ENCODE measurements at regions not wholly inside any gene's neighbourhood (a gene's known extent, or its start where the extent isn't known, plus 50 kb on each side); places are given as distances from the start of the nearest gene placed in this dataset.

DNA sequence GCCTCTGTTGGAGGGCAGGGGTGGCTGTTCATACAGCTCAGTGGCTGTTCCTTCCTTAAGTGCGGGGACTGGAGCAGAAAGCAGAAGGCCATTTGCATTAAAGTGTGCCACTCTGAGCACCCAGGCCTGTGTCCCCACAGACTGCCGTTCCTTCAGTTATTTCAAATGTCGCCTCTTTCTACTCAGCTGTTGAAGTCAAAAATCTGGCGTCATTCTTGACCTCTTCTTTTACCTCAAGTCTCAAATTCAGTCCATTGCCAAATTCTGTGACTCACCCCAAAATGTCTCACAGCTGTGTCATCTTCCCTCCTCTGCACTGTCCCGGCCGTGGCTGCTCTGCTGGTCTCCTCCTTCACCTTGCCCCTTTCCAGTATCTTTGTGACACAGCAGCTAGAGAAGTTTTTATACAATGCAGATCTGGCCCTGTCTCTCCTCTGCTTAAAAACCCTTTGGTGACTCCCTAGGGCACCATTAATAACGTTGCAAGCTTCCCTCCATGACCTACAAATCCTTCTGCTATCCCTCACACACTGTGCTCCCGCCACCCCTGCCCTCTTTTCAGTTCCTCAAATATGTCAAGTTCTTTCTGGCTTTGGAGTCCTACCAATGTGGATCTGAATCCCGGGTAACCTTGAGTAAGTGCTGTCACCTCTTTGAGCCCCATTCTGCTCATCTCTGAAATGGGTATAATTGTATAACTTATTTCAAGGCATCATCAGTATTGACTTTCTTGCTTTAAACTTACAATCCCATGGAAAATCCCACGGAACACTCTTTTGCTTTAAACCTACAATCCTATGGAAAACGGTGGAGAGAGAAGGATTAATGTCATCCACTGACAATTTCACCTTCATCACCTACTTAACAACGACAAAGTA lies 98.3 kb upstream of the BOD1 start (continued):
- TF ChIP-seq, protein P1, sequence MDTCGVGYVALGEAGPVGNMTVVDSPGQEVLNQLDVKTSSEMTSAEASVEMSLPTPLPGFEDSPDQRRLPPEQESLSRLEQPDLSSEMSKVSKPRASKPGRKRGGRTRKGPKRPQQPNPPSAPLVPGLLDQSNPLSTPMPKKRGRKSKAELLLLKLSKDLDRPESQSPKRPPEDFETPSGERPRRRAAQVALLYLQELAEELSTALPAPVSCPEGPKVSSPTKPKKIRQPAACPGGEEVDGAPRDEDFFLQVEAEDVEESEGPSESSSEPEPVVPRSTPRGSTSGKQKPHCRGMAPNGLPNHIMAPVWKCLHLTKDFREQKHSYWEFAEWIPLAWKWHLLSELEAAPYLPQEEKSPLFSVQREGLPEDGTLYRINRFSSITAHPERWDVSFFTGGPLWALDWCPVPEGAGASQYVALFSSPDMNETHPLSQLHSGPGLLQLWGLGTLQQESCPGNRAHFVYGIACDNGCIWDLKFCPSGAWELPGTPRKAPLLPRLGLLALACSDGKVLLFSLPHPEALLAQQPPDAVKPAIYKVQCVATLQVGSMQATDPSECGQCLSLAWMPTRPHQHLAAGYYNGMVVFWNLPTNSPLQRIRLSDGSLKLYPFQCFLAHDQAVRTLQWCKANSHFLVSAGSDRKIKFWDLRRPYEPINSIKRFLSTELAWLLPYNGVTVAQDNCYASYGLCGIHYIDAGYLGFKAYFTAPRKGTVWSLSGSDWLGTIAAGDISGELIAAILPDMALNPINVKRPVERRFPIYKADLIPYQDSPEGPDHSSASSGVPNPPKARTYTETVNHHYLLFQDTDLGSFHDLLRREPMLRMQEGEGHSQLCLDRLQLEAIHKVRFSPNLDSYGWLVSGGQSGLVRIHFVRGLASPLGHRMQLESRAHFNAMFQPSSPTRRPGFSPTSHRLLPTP (IDR thresholded peaks at IDR 0.05; ENCODE audit: borderline replicate concordance, extremely low read depth, insufficient read length), result no peak
- TF ChIP-seq MEF2A (IDR thresholded peaks at IDR 0.05; ENCODE audit: control insufficient read depth, low read depth, low read length) (no peak), SRF (CRISPR knock-in tag; IDR thresholded peaks at IDR 0.05) (no peak), CREB1 (IDR thresholded peaks at IDR 0.05) (no peak), CREB1 (CRISPR knock-in tag; IDR thresholded peaks at IDR 0.05) (peak; percentile 13; the same call in 1 of the 2 replicates), ZNF316 (IDR thresholded peaks at IDR 0.05) (0 out of 2 replicates have a peak, but pooled peaks have one; percentile 27), ADNP (tag; IDR thresholded peaks at IDR 0.05) (peak; percentile 71), ARID1B (IDR thresholded peaks at IDR 0.05) (peak; percentile 76; the same call in 1 of the 2 replicates), RBM25 (IDR thresholded peaks at IDR 0.05; ENCODE audit: low read depth, low read length, severe bottlenecking) (peak; percentile 59), ZNF3 (CRISPR knock-in tag; IDR thresholded peaks at IDR 0.05) (no peak), SMARCA4 (IDR thresholded peaks at IDR 0.05) (peak; percentile 85), DPF2 (IDR thresholded peaks at IDR 0.05) (peak; percentile 80), HMG20B (CRISPR knock-in tag; IDR thresholded peaks at IDR 0.05) (no peak), GATAD2B (IDR thresholded peaks at IDR 0.05; ENCODE audit: borderline replicate concordance) (no peak), ESRRA (IDR thresholded peaks at IDR 0.05; ENCODE audit: borderline replicate concordance, low read depth) (peak; percentile 92), TAF15 (IDR thresholded peaks at IDR 0.05; ENCODE audit: low read depth, low read length) (no peak), SMARCA5 (IDR thresholded peaks at IDR 0.05) (peak; percentile 50; the same call in 1 of the 2 replicates), BCOR (IDR thresholded peaks at IDR 0.05) (peak; percentile 60; the same call in 1 of the 2 replicates), POLR2H (tag; IDR thresholded peaks at IDR 0.05; ENCODE audit: low read depth) (no peak), JUN (IDR thresholded peaks at IDR 0.05; ENCODE audit: borderline replicate concordance, low read depth, low read length) (peak; percentile 91), JUN (CRISPR knock-in tag; IDR thresholded peaks at IDR 0.05; ENCODE audit: borderline replicate concordance) (no peak), TEAD1 (CRISPR knock-in tag; IDR thresholded peaks at IDR 0.05) (peak in 1 of 2 experiments; percentile 34; a peak in 1 of 4 replicates)
- TF ChIP-seq, protein P2, sequence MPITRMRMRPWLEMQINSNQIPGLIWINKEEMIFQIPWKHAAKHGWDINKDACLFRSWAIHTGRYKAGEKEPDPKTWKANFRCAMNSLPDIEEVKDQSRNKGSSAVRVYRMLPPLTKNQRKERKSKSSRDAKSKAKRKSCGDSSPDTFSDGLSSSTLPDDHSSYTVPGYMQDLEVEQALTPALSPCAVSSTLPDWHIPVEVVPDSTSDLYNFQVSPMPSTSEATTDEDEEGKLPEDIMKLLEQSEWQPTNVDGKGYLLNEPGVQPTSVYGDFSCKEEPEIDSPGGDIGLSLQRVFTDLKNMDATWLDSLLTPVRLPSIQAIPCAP (CRISPR knock-in tag; IDR thresholded peaks at IDR 0.05; ENCODE audit: borderline replicate concordance), result no peak
- TF ChIP-seq, protein P3, sequence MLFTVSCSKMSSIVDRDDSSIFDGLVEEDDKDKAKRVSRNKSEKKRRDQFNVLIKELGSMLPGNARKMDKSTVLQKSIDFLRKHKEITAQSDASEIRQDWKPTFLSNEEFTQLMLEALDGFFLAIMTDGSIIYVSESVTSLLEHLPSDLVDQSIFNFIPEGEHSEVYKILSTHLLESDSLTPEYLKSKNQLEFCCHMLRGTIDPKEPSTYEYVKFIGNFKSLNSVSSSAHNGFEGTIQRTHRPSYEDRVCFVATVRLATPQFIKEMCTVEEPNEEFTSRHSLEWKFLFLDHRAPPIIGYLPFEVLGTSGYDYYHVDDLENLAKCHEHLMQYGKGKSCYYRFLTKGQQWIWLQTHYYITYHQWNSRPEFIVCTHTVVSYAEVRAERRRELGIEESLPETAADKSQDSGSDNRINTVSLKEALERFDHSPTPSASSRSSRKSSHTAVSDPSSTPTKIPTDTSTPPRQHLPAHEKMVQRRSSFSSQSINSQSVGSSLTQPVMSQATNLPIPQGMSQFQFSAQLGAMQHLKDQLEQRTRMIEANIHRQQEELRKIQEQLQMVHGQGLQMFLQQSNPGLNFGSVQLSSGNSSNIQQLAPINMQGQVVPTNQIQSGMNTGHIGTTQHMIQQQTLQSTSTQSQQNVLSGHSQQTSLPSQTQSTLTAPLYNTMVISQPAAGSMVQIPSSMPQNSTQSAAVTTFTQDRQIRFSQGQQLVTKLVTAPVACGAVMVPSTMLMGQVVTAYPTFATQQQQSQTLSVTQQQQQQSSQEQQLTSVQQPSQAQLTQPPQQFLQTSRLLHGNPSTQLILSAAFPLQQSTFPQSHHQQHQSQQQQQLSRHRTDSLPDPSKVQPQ (CRISPR knock-in tag; IDR thresholded peaks at IDR 0.05; ENCODE audit: borderline replicate concordance), result no peak

All from K562 (cell line).